CD4-positive, CD25-positive, alpha-beta regulatory T cell (primary cell): ENCODE measurements at regions not wholly inside any gene's neighbourhood (a gene's known extent, or its start where the extent isn't known, plus 50 kb on each side); places are given as distances from the start of the nearest gene placed in this dataset.
"Not testable (repeated sequence)": the region's sequence is repeated elsewhere in the genome, so short reads cannot be mapped to it uniquely, and the experiment has no call there.

Source experiments
- ATAC-seq, 2 donors: fragments of 150-1000 bp; cut with Tn5 transposase; one replicate each; pipeline ENCODE4 v1.10.0; 2021; ENCODE audit warnings: low read depth in 2 of 2, moderate number of reproducible peaks in 2 of 2, moderate library complexity in 1 of 2
- DNase-seq, 3 donors: peaks; one replicate each; pipeline versions ENCODE4 v3.0.0 to v3.0.0-alpha.2; 2012 to 2022; ENCODE audit warnings: mixed read lengths in 1 of 3
- H3K27ac ChIP-seq: one replicate; pipeline ENCODE4 v1.7.0; 2013; ENCODE audit warnings: mild to moderate bottlenecking, low read length; ENCODE audit not compliant: insufficient read depth, poor library complexity, severe bottlenecking
- H3K27me3 ChIP-seq: one replicate; pipeline ENCODE4 v1.7.0; 2013; ENCODE audit warnings: low read length; ENCODE audit not compliant: control insufficient read depth, insufficient read depth
- H3K36me3 ChIP-seq: one replicate; pipeline ENCODE4 v1.7.0; 2013; ENCODE audit warnings: mild to moderate bottlenecking, low read length, moderate library complexity; ENCODE audit not compliant: control insufficient read depth, insufficient read depth
- H3K4me1 ChIP-seq: 2 replicates; pipeline ENCODE4 v1.7.0; 2013; ENCODE audit warnings: mild to moderate bottlenecking, low read length; ENCODE audit not compliant: insufficient read depth, control insufficient read depth, poor library complexity, severe bottlenecking
- H3K4me3 ChIP-seq: one replicate; pipeline ENCODE4 v1.7.0; 2013; ENCODE audit warnings: low read depth, mild to moderate bottlenecking, low read length, moderate library complexity
- H3K9me3 ChIP-seq, 2 experiments: 1 replicate in 1 of 2; 2 replicates in 1 of 2; pipeline ENCODE4 v1.7.0; 2013; ENCODE audit warnings: low read length in 2 of 2, mild to moderate bottlenecking in 1 of 2, moderate library complexity in 1 of 2; ENCODE audit not compliant: control insufficient read depth in 2 of 2
- H3K27ac Mint-ChIP-seq, 3 donors: one replicate each; pipeline ENCODE4 v1.8.0; 2020 to 2022; ENCODE audit warnings: mild to moderate bottlenecking in 3 of 3, mixed read lengths in 3 of 3, moderate library complexity in 2 of 3
- H3K27me3 Mint-ChIP-seq: one replicate; pipeline ENCODE4 v1.8.0; 2022; ENCODE audit warnings: mild to moderate bottlenecking, mixed read lengths
- H3K36me3 Mint-ChIP-seq: one replicate; pipeline ENCODE4 v1.8.0; 2020; ENCODE audit warnings: mixed read lengths
- H3K4me1 Mint-ChIP-seq, 4 donors: one replicate each; pipeline ENCODE4 v1.8.0; 2020 to 2022; ENCODE audit warnings: mixed read lengths in 4 of 4, mild to moderate bottlenecking in 1 of 4
- H3K4me3 Mint-ChIP-seq, 4 donors: one replicate each; pipeline ENCODE4 v1.8.0; 2020 to 2022; ENCODE audit warnings: mild to moderate bottlenecking in 4 of 4, mixed read lengths in 4 of 4, moderate library complexity in 3 of 4
- H3K9me3 Mint-ChIP-seq, 7 donors: one replicate each; pipeline ENCODE4 v1.8.0; 2020 to 2022; ENCODE audit warnings: mixed read lengths in 7 of 7, mild to moderate bottlenecking in 3 of 7, moderate library complexity in 2 of 7

- H3K27ac Mint-ChIP-seq: no peak overlapping the region
- DNase-seq (no peak), ATAC-seq (no peak)
- Histone ChIP-seq H3K27me3 (no peaks in the 10 kb centered on the region), H3K4me1 (no peaks in the 10 kb centered on the region), H3K27ac (no peak overlapping the region), H3K4me3 (no peak overlapping the region), H3K36me3 (no peaks in the 10 kb centered on the region), H3K9me3 (no peaks in the 10 kb centered on the region)
- no peaks in the 10 kb centered on the region for H3K36me3 Mint-ChIP-seq
- H3K4me3 Mint-ChIP-seq: no peak overlapping the region
- H3K9me3 Mint-ChIP-seq: peaks cover 0 to 11% (median under 1%) of the 10 kb centered on the region in 7 donors
- no peaks in the 10 kb centered on the region for H3K4me1 Mint-ChIP-seq
- H3K27me3 Mint-ChIP-seq: peaks cover 4% of the 10 kb centered on the region
These were observed 101.4 kb upstream of the POC5 start for GRCh38 chr5:75818661-75819060.

DNA sequence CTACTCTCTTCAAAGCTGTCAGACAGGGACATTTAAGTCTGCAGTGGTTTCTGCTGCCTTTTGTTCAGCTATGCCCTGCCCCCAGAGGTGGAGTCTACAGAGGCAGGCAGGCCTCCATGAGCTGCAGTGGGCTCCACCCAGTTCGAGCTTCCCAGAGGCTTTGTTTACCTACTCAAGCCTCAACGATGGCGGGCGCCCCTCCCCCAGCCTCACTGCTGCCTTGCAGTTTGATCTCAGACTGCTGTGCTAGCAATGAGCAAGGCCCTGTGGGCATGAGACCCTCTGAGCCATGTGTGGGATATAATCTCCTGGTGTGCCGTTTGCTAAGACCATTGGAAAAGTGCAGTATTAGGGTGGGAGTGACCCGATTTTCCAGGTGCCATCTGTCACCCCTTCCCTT lies 82.5 kb upstream of the POC5 start:
- not testable (repeated sequence) for H3K4me1 ChIP-seq, H3K27ac ChIP-seq, H3K4me3 Mint-ChIP-seq, H3K27me3 ChIP-seq, H3K36me3 Mint-ChIP-seq, H3K9me3 ChIP-seq, H3K4me3 ChIP-seq, ATAC-seq, H3K27ac Mint-ChIP-seq, DNase-seq, H3K4me1 Mint-ChIP-seq, H3K36me3 ChIP-seq
- H3K9me3 Mint-ChIP-seq: peaks cover 0 to 32% (median 7%) of the 10 kb centered on the region in 7 donors
- peaks cover 15% of the 10 kb centered on the region for H3K27me3 Mint-ChIP-seq

DNA sequence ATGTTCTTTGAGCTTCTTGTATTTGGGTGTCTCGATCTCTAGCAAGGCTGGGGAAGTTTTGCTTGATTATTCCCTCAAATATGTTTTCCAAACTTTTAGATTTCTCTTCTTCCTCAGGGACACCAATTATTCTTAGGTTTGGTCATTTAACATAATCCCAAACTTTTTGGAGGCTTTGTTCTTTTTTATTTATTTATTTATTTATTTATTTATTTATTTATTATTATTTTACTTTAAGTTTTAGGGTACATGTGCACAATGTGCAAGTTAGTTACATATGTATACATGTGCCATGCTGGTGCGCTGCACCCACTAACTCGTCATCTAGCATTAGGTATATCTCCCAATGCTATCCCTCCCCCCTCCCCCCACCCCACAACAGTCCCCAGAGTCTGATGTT lies 52.1 kb upstream of the POC5 start:
- not testable (repeated sequence) for H3K27ac ChIP-seq, H3K4me3 ChIP-seq, H3K4me1 ChIP-seq, H3K36me3 Mint-ChIP-seq, H3K27ac Mint-ChIP-seq, H3K36me3 ChIP-seq, H3K27me3 ChIP-seq, DNase-seq, ATAC-seq, H3K4me3 Mint-ChIP-seq, H3K4me1 Mint-ChIP-seq
- Mint-ChIP-seq H3K27me3 (peaks cover 32% of the 10 kb centered on the region), H3K9me3 (peaks cover 2 to 32% (median 18%) of the 10 kb centered on the region in 7 donors)
- H3K9me3 ChIP-seq: peaks cover 11 to 19% of the 10 kb centered on the region in 2 experiments
